SHP77 (cell line): ENCODE measurements at regions not wholly inside any gene's neighbourhood (a gene's known extent, or its start where the extent isn't known, plus 50 kb on each side); places are given as distances from the start of the nearest gene placed in this dataset.

Experiments
- DNase-seq, 2 experiments: peaks; one replicate each; lab custom pipeline; 2025; lab: John Stamatoyannopoulos, UW

DNA sequence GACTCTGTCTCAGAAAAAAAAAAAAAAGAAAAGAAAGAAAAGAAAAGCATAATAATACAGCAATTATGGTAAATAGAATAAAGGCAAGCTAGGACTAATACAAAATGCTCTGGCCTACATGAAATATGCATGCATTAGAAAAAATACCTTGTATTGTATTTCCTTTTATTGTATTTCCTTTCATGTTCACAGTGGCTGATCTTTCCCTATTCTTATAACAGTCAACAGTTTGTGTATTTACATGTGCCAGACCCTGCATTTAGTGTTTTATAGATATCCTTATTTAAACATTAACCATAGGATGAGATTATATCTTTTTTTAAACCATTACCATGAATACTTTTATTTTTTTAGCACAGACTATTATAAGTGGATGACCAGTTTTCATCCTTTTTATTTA is 56.3 kb upstream of the ARL15 start:
- no peak for DNase-seq

DNA sequence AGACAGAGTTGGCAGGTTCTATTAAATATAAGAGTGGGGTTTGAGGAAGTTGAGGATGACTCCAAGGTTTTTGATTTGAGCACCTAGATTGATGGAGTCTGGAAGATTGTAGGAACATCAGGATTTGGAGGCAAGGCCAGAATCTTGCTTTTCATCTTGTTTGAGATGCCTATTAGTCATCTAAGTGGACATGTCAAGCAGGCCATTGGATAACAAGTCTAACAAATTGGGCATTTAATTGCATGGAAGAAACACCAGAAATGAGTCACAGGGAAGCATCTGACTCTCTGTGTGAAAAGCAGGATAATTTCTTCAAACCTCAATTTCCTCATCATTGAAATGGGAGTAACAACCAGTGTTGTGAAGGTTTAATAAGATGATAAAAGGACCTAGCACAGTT is 53.3 kb upstream of the ARL15 start:
- no peak for DNase-seq

- DNase-seq = no peak
These were observed 52.7 kb upstream of the ARL15 start for GRCh38 chr5:54362992-54363625.

- DNase-seq = no peak
These were observed 52.1 kb upstream of the ARL15 start for GRCh38 chr5:54362434-54362833.

GRCh38 chr5:54361691-54362411 is 51.5 kb upstream of the ARL15 start:
- no peak for DNase-seq

DNA sequence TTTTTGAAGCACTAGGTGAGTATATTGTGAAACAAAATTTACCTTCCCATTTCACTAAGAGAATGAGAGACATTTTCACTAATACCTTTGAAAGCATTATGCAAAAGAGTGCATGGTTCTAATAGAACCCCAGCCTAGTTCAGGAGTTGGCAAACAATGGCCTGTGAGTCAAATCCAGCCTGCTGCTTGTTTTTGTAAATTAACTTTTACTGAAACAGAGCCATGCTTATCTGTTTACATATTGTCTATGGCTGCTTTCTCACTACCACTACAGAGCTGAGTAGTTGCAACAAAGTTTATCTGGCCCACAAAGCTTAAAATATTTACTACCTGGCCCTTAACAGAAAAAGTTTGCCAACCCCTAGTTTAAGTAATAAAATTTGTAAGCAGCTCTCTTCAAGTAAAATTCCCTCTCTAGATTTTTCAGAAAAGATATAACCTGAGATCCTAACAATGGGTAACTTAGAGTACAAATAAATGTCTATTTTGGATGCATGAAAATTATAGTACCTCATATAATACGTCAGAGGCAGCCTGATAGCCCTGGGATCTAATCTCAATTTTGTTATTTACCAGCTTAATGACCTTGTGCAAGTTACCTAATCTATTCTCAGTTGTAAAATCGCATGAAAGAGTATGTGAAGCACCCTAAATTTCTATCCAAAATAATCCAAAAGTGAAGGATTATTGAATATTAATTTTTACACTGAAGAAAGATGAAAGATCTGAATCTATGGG is 50.7 kb upstream of the ARL15 start:
- DNase-seq = no peak
